ENCODE measurements at regions not wholly inside any gene's neighbourhood (a gene's known extent, or its start where the extent isn't known, plus 50 kb on each side); places are given as distances from the start of the nearest gene placed in this dataset.

- Mint-ChIP-seq H3K4me3 (no peak overlapping the region), H3K27ac (no peak overlapping the region), H3K4me1 (ENCODE audit: low read depth) (no peaks in the 10 kb centered on the region), H3K27me3 (peaks cover 10% of the 10 kb centered on the region), H3K9me3 (no peaks in the 10 kb centered on the region), H3K36me3 (ENCODE audit: low read depth) (no peaks in the 10 kb centered on the region)
- ATAC-seq (ENCODE audit: poor library complexity): no peak
- H3K9me3 ChIP-seq (ENCODE audit: control insufficient read depth in 1 of 2, insufficient read depth in 1 of 2, low read length in 2 of 2): no peaks in the 10 kb centered on the region
- no peaks in the 10 kb centered on the region for H3K27me3 ChIP-seq (ENCODE audit: control insufficient read depth in 1 of 2, insufficient read depth in 2 of 2, low read length in 2 of 2)
- H3K4me3 ChIP-seq (ENCODE audit: low read length): no peak overlapping the region
- no peaks in the 10 kb centered on the region for H3K4me1 ChIP-seq (ENCODE audit: insufficient read depth, low read length)
- intact Hi-C loops (cut with DNase I, micrococcal nuclease): no loop called here
- no peak overlapping the region for H3K27ac ChIP-seq (ENCODE audit: low read depth in 1 of 2, low read length in 2 of 2)
- H3K36me3 ChIP-seq (ENCODE audit: insufficient read depth, low read length): no peaks in the 10 kb centered on the region
- DNase-seq: no peak
- POLR2A ChIA-PET: no interaction called here
- CTCF ChIA-PET: no interaction called here
- TF ChIP-seq CTCF (IDR thresholded peaks at IDR 0.05): no peak
These were observed 234.8 kb upstream of the ELL2 start for GRCh38 chr5:96196407-96196806.

DNA sequence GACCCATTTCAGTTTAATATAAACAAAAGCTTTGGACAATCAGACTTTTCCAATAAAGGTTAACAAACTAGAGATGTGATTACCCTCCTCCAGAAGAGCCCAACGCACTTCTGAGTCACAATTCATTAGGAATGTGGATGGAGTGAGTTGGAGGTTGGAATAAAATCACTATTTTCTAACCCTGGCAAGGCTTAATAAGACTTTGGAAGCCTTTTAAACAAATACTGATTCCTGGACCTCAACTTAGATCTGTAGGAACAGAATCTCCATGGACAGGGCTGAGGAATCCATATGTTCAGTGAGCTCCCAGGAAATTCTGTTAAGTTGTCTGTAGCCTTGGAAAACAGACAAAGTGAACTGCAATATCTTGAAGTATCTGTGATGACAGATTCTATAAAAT, 233.5 kb upstream of the ELL2 start:
- Histone ChIP-seq H3K36me3 (ENCODE audit: insufficient read depth, low read length) (no peaks in the 10 kb centered on the region), H3K9me3 (ENCODE audit: control insufficient read depth in 1 of 2, insufficient read depth in 1 of 2, low read length in 2 of 2) (no peaks in the 10 kb centered on the region), H3K4me1 (ENCODE audit: insufficient read depth, low read length) (no peaks in the 10 kb centered on the region), H3K27ac (ENCODE audit: low read depth in 1 of 2, low read length in 2 of 2) (no peak overlapping the region), H3K4me3 (ENCODE audit: low read length) (no peak overlapping the region), H3K27me3 (ENCODE audit: control insufficient read depth in 1 of 2, insufficient read depth in 2 of 2, low read length in 2 of 2) (peaks cover 0 to 5% of the 10 kb centered on the region in 2 experiments)
- TF ChIP-seq CTCF (IDR thresholded peaks at IDR 0.05): no peak
- Mint-ChIP-seq H3K4me1 (ENCODE audit: low read depth) (no peaks in the 10 kb centered on the region), H3K27ac (no peak overlapping the region), H3K36me3 (ENCODE audit: low read depth) (no peaks in the 10 kb centered on the region), H3K9me3 (no peaks in the 10 kb centered on the region), H3K27me3 (peaks cover 16% of the 10 kb centered on the region), H3K4me3 (no peak overlapping the region)
- intact Hi-C loops (cut with DNase I, micrococcal nuclease): no loop called here
- ATAC-seq (ENCODE audit: poor library complexity): no peak
- CTCF ChIA-PET: no interaction called here
- DNase-seq: no peak
- POLR2A ChIA-PET: no interaction called here

- Mint-ChIP-seq H3K4me1 (ENCODE audit: low read depth) (no peaks in the 10 kb centered on the region), H3K9me3 (no peaks in the 10 kb centered on the region), H3K36me3 (ENCODE audit: low read depth) (no peaks in the 10 kb centered on the region), H3K4me3 (no peak overlapping the region), H3K27ac (no peak overlapping the region), H3K27me3 (peaks cover 20% of the 10 kb centered on the region)
- no peak overlapping the region for H3K4me3 ChIP-seq (ENCODE audit: low read length)
- CTCF ChIA-PET: no interaction called here
- DNase-seq (no peak), ATAC-seq (ENCODE audit: poor library complexity) (no peak)
- H3K27me3 ChIP-seq (ENCODE audit: control insufficient read depth in 1 of 2, insufficient read depth in 2 of 2, low read length in 2 of 2): peaks cover 0 to 7% of the 10 kb centered on the region in 2 experiments
- no peaks in the 10 kb centered on the region for H3K36me3 ChIP-seq (ENCODE audit: insufficient read depth, low read length)
- intact Hi-C loops (cut with DNase I, micrococcal nuclease): no loop called here
- H3K4me1 ChIP-seq (ENCODE audit: insufficient read depth, low read length): no peaks in the 10 kb centered on the region
- H3K27ac ChIP-seq (ENCODE audit: low read depth in 1 of 2, low read length in 2 of 2): no peak overlapping the region
- TF ChIP-seq CTCF (IDR thresholded peaks at IDR 0.05): no peak
- H3K9me3 ChIP-seq (ENCODE audit: control insufficient read depth in 1 of 2, insufficient read depth in 1 of 2, low read length in 2 of 2): no peaks in the 10 kb centered on the region
- POLR2A ChIA-PET: no interaction called here
These were observed 232.9 kb upstream of the ELL2 start for GRCh38 chr5:96194593-96194992.

All from CD4-positive, alpha-beta T cell (primary cell).